ENCODE measurements at regions not wholly inside any gene's neighbourhood (a gene's known extent, or its start where the extent isn't known, plus 50 kb on each side); places are given as distances from the start of the nearest gene placed in this dataset.

DNA sequence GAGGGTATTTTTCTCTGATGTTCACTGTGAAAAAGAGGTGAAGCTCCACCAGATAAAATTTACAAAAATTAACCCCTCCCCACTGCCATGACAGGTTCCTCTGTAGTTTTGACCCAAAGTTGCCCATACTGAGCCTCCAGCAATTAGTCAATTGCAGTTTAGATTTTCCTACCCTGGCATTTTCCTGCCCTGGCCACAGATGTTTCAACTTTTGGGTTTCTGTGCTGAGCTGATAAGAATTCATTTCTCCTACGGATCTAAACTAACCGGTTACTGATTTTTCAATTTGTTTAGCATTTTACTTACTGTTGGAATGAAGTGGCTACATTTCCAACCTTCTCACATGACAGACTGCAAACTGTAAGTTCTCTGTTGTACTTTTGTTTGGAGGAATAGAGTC lies 1346.1 kb upstream of the EPHA6 start:
- TF ChIP-seq EZH2 (IDR thresholded peaks at IDR 0.05; ENCODE audit: borderline replicate concordance) (no peak), CTCF (IDR thresholded peaks at IDR 0.05; ENCODE audit: poor library complexity) (no peak)
